ENCODE measurements at regions not wholly inside any gene's neighbourhood (a gene's known extent, or its start where the extent isn't known, plus 50 kb on each side); places are given as distances from the start of the nearest gene placed in this dataset.

DNA sequence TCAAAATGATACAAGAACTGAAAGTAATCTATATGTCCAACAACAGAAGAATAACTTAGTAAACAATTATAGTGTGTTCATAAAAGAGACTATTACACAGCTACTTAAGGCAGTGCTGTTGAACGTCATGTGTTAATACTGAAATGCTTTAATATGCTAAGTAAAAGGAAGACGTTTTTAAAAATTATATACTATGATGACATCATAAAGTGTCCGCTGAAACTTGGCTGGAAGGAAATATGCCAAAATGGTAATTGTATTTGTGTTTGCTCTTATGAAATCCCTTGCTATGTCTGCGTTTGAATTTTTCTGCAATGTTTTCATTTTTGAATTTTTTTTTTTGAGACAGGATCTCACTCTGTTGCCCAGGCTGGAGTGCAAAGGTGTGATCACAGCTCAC, 679.3 kb downstream of the DHX35 start:
- no peak for DNase-seq (ENCODE audit: low read depth, low spot score)

DNA sequence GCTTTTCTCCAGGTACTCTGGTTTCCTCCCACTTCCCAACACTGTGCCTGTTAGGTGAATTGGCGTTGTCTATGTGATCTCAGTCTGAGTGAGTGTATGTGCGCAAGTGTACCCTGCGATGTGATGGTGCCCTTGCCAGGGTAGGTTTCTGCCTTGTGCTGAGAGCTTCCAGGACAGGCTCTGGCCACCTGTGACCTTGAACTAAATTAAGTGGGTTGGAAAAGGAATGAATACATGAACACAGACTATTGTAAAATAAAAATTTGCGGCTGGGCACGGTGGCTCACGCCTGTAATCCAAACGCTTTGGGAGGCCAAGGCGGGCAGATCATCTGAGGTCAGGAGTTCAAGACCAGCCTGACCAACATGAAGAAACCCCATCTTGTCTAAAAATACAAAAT, 678.0 kb downstream of the DHX35 start:
- DNase-seq (ENCODE audit: low read depth, low spot score): no peak

DNA sequence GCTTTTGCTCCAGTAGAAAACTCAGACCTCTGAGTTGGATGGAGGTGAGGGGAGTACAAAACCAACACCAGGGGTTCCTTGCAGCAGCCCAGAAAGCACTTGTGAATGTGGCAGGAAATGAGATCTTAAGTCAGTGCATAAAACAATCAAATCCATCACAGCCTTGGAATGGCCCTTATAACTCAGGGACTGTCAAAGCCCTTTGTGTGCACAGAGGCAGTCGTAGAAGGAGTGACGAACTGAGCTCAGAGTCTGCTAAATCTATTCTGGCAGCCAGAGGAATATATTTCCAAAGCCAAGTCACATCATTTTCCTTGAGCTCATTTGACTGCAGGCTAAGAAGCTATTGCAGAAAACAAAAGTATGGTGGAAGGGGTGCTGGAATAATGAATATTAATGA, 676.6 kb downstream of the DHX35 start:
- no peak for DNase-seq (ENCODE audit: low read depth, low spot score)

DNA sequence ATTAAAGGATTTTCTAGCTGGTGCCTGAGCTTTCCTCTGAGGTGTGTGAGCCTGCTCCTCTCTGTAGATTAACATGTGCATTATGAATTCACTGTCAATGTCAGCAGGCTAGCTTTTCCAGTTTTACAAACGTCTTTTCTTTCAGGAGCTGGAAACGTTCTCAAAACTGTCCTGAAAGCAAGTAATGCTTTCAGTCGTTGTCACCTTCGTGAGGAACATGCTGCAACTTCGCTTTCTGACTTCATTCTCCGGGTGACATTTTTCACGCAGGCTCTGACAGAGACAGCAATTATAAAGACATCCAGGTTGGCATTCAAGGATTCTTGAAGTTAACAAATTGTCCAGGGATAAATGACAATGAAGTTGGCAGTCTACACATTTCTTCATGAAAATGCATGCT, 671.5 kb downstream of the DHX35 start:
- DNase-seq (ENCODE audit: low read depth, low spot score): no peak

DNA sequence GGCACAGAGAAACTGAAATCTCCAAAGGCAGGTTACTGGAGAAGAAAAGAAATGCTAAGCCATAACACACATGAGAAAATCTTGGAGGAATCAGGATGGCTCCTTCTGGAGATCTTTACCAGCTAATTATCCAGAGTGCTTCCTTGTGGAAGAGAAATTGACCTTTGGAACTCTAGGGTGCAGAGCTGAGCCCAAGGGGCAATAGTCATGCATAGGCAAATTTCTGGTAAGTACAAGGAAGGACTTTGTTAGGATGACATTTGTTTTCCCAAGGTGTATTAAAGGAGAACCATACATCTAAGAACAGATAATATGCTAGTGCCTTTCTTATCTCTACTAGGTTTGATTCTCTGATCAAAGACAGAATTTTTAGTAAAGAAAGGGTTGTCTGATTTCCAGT, 670.6 kb downstream of the DHX35 start:
- DNase-seq (ENCODE audit: low read depth, low spot score): no peak

DNA sequence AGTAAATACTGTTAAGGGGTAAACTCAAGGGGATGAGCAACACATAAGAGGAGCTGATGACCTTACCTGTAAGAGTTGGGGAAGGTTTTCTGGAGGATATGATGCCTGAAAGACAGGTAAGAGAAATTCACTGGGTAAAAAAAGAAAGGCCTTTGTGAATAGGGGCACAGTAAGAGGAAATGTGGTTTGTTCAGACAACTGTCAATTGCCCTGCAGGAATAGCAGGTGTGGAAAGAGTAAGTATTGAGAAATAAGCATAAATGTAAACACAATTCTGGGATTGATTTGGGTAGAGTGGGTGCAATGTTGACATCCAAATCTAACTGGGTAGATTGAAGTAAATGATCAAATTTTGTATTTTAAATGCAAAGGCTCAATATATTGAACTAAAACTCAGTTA, 670.0 kb downstream of the DHX35 start:
- no peak for DNase-seq (ENCODE audit: low read depth, low spot score)

DNA sequence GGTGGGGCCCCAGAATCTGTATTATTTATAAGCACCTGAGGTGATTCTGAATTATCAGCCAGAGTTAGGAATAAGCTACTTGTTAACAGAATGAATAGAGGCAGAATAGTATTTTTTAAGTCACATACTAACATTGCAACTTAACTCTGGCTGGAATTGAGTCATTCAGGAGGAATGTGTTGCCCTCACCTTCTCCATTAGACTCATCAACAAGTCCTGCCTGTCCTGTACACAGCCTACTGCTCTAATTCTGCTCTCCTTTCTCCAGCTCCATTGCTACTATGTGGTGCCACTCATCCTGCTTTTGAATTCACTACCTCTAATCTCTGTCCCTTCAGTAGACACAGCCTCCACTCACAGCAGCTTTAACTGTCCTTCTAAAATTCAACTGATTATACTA, 669.4 kb downstream of the DHX35 start:
- DNase-seq (ENCODE audit: low read depth, low spot score): no peak

DNA sequence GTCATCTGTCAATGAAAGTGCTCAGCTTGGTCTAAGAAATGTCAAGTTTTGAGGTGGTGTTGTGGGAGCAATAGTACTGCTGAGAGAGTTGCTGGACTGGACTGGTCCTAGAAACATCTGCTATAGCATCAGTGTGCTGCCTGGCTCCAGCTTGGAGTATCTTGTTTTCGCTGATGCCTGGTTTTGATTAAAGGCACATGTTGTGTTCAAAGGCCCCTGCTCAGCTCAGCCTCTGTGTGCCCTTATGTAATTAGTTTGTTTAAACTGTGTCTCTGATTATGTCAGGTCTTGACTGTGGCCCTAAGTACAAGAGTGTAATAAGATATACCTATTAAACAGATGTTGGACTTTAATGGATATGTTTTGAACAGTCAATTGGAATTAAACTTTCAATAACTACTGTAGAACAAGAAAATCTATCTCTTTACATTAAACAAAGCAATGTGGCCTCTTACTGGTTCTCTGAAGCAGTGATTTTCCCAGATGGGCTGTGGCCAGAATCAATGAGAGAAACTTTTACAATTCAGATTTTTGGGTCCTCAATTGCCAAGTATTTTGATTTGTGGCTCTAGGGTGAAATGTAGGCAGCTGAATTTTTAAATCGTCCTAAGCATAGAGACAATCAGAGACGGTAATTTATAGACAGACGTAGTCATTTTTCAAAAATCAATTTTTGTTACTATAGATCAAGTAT, 668.2 kb downstream of the DHX35 start:
- no peak for DNase-seq (ENCODE audit: low read depth, low spot score)

DNA sequence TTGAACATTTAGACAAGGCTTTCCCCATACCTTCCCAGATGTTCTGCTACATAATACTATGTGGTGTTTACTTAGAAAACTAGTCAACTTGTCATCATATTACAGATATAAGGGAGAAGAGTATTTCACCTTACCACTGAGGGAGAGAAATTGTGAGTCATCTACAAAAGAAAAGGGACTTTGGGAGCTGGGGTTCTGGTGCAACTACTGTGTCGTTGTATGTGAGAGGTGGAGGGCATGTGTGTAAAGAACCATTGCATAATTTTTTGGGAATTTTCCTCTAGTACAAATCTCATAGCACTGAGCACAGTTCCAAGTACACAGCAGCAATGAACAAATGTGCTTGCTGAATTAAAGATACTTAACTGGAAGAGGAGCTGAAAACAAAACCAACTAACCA, 665.6 kb downstream of the DHX35 start:
- DNase-seq (ENCODE audit: low read depth, low spot score): no peak

DNA sequence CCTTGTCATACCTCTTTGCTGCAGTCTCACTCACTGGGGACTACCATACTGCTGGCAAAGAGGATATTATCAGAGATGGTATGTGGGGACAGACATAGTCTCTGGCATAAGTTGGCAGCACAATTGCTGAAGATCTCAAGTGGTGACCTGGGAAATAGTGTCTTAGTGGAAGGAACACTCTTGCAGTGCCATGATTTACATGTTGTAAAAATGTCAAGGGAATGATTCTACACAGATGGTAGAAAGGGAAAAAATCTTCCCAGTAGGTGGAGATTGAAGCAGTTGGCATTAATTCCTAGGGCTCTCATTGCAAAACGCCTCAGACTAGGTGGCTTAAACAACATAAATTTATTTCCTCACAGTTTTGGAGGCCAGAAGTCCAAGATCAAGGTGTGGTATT, 662.2 kb downstream of the DHX35 start:
- DNase-seq (ENCODE audit: low read depth, low spot score): no peak

DNA sequence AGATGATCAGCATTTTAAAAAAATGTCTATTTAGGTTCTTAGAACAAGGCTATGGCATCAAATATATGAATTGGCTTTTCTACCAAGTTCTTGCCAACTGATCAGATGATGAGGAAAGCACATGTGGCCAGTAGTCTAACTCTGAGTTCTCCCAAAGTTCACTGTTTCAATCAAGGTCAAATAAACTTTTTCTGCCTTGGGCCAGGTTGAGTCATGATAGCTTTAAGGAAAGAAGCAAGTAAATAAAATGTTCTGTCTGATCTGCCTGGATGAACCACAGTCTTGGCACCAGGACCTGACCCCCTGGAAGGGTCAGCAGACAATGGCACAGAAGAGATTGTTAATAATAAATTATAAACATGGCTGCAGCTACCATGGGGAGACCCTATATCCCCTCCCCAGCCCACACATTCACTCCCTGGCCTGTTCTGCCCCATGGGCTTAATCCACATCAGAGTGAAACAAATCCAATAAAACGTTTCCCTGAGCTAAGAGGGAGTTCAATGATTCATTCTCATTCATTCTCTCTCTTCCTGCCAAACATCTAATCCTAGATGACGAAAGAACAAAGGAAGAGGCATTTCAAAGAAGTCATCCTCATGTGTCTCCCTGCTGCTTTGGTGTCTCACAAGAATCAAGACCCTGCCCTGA, 661.6 kb downstream of the DHX35 start:
- no peak for DNase-seq (ENCODE audit: low read depth, low spot score)

DNA sequence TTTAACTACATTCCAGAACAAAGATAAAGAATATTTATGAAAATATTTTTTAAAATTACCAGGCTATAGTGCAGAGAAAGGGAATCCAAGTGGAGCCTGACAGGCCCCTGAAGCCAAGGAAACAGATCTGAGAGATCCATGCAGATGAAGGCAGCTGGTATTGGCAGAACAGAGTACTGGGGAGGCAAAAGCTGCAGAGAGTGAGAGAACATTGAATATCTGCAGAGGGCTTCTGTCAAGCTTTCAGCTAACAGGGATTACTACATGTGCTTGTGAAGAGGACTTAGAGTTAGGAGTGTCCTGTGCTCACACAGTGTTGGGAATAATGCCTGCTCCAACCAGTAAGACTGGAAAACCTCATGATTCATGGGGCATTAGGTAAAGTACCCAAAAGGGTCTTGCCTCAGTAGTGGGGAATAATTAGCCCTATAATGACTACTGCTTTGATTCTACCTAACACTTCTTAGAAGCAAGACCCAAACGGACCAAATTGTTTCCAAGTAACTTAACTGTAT, 657.2 kb downstream of the DHX35 start:
- DNase-seq (ENCODE audit: low read depth, low spot score): no peak

DNA sequence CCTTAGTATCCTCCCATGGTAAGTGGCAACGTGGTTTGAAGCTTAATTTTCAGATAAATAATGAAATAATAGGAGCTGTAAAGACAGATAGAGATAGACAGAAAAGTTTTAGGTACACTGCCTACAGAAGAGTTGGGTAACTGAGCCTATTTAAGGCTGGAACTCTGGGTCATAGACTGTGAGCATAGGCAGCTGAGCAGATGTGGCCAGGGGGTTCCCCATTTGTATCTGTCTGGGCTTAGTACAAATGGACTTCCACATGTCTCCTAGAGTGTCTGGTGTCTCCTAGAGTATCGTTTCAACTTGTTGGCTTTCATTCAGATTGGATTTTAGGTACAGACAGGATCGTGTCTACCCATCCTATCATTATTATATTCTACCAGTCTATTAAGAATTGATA, 649.8 kb downstream of the DHX35 start:
- no peak for DNase-seq (ENCODE audit: low read depth, low spot score)

DNA sequence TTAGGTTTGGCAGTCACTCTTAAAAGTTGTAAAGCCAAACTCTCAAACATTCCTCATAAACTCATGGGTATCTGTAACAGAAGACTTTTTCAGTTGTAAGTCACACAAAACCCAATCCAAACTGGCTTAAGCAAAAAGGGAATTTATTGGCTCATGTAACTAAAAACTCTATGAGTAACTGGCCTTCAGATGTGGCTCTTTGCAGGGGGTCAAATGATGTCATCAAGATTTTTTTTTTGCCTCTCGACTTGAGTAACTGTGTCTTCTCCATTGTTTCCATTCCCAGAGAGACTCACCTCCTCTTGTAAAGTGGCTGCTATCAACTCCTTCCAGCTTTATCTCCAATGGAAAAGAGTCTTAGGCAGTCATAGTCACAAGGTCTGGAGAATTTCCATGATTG, 645.0 kb downstream of the DHX35 start:
- no peak for DNase-seq (ENCODE audit: low read depth, low spot score)

DNA sequence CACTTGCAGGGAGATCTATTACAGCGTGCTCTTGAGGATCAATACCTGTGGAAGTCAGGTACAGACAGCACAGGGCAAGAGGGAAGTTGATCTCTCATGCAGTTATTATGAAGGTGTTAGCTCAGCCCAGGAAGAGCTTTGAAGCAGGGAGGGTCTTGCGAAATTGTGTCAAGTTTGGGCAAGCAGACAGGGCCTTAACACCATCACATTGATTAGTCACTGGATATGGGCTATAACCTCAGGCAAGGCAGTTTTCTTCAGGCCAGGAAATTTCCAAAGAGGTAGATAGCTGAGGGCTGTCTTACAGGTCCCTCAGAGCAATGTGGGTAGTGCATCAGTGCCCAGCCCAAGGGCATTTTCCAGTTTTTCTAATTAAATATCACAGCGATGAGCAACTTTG, 643.8 kb downstream of the DHX35 start:
- DNase-seq (ENCODE audit: low read depth, low spot score): no peak

DNA sequence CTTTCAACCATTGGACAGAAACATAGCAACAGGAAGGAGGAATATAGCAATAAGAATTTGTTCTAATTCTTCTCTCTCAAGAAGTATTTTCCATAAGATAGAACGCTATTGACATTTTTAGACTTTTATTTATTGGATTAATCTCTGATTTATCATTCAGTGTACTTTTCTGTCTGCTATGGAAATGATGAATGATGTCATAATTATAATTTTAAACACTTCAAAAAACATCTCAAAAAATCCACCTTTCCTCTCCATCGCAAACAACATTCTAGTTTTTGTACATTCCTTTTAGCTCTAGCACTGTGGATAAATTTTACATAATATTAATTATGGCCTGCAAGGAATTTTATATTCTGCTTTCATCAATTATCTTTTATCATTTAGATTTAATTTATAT, 643.2 kb downstream of the DHX35 start:
- DNase-seq (ENCODE audit: low read depth, low spot score): no peak

DNA sequence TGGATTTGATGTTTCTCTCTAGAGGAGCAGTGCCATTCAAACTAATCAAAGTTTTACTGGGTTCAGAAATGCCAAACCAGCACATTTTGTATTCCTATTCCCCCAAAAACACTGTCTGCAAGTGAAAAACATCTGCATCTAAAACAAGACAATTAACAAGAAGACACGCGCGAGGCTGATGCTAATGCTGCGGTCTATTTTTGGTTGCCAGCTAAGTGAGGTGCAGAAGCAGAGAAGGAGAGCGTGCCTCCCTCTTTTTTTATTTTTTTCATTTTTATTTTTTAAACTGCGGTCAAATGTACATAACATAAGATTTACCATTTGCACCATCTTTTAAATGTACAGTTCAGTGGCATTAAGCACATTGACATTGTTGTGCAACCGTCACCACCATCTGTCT, 641.1 kb downstream of the DHX35 start:
- no peak for DNase-seq (ENCODE audit: low read depth, low spot score)

DNA sequence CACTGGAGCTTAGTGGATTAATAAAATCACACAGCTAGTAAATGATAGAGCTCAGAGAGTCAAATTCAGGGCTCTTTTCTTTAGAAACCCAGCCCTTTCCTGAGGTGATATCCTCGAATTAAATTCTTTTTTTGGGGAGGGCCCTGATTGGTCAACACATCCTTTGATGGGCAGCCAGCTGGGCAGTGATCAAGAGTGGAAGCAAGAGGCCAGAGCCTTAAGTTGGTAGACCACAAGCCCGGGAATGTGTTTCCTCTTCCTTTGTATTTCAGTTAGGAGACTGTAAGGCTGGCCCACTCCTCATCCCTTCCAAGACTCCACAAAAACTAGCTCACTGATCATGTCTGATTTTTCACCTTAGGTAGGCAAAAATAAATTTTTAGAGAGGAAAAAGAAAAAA, 640.5 kb downstream of the DHX35 start:
- DNase-seq (ENCODE audit: low read depth, low spot score): no peak

DNA sequence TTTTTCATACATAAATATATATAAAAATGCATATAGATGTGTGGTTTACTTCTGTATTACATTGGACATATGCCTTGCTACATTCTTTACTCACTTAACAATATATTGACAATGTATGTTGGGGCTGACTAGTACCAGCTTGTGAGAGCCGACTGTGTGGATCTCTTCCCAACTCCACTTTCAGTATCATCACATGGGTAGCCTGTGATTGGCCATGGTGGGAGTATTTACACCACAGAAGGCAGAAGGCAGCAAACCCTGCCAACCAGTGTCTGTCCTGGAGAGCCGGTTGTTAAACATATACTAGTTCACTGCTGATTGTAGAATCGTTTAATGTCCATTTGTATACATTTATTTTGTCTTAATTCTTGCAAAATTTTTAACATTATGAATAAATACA, 638.7 kb downstream of the DHX35 start:
- DNase-seq (ENCODE audit: low read depth, low spot score): no peak

DNA sequence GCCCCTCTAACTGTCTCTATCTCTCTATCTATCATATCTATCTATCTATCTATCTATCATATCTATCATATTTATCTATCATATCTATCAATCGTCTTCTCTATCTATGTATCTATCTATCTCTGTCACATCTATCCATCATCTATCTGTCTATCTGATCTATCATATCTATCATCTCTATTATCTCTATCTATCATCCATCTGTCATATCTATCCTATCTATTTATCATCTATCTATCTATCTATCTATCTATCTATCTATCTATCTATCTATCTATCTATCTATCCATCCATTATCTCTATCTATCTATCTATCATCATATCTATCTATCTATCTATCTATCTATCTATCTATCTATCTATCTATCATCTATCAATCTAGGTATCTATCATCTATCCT, 638.0 kb downstream of the DHX35 start:
- no peak for DNase-seq (ENCODE audit: low read depth, low spot score)

DNA sequence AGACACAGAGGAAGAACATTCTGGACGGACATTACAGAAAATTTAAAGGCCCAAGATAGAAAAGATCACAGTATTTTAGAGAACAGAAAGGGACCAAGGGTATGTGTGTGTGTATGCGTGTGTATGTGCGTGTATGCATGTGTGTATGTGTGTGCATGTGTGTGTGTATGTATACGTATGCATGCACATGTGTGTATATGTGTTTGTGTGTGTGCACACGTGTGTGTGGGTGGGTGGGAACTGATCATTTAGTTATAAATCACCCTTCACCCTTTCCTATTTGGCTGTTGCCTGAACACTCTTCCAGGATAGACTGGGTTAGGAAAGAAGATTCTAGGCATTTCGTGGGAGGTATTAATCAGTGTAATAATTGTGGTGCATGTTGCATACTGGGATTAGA, 634.4 kb downstream of the DHX35 start:
- no peak for DNase-seq (ENCODE audit: low read depth, low spot score)

DNA sequence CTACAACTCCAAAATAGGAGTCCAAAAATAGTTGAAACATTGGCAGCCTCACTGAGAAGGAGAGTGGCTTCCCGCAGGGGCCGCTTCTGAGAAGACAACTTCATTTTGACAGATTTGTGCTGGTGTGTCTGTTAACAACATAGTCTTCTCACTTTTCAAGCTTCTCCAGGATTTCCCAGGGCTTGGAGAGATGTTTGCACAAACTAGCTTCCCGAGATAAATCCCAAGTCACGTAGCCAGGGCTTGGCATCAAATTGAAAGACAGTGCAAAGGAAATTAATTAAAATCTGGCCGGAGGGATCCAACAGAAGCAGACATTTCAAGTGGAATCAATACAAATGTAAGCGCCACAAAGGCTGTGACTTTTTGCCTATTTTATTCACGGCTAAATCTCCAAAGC, 630.2 kb downstream of the DHX35 start:
- no peak for DNase-seq (ENCODE audit: low read depth, low spot score)

DNA sequence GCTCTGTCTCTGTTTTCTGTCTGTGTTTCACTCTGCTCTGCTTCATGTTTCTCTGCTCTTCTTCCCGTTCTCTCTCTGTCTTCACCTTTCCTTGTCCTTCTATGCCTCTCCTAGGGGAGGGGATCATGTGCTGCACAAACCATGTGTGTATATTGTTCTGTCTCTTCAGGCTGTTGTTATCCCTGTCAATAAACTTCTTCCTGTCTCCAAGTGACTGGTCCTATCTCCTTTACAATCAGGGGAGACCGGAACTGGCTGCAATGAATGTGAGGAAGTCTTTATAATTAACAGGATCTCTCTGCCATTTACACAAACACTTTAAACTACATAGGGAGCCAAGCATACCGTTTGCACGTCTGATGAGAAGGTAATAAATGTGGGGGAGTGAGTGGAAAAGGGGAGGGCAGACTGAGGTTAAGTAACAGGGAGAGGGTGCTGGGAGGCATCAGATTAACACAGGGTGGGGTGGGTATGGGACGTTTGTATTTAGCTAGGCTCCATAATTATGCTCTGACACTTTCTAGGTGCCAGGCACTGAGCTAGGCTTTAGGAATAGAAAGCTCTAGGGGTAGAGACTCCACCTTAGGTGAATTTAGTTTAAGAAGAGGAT, 626.1 kb downstream of the DHX35 start:
- DNase-seq (ENCODE audit: low read depth, low spot score): no peak
